ENCODE measurements at regions not wholly inside any gene's neighbourhood (a gene's known extent, or its start where the extent isn't known, plus 50 kb on each side); places are given as distances from the start of the nearest gene placed in this dataset.

GRCh38 chr2:41955316-41956043, 92.3 kb upstream of the PKDCC start:
- no peak for DNase-seq (ENCODE audit: low read depth)

- DNase-seq (ENCODE audit: low read depth), result no peak
Measured at GRCh38 chr2:41957431-41957830, 90.4 kb upstream of the PKDCC start.

- no peak for DNase-seq (ENCODE audit: low read depth)
Measured at GRCh38 chr2:41958251-41958650, 89.6 kb upstream of the PKDCC start.

GRCh38 chr2:41958775-41959174, 89.0 kb upstream of the PKDCC start:
- no peak for DNase-seq (ENCODE audit: low read depth)

GRCh38 chr2:41959760-41960159, 88.1 kb upstream of the PKDCC start:
- no peak for DNase-seq (ENCODE audit: low read depth)

- DNase-seq (ENCODE audit: low read depth), result no peak
Measured at GRCh38 chr2:41962922-41963622, 84.7 kb upstream of the PKDCC start.

- no peak for DNase-seq (ENCODE audit: low read depth)
Measured at GRCh38 chr2:41963661-41964525, 83.9 kb upstream of the PKDCC start.

- DNase-seq (ENCODE audit: low read depth), result no peak
Measured at GRCh38 chr2:41965173-41965908, 82.5 kb upstream of the PKDCC start.

- DNase-seq (ENCODE audit: low read depth), result no peak
Measured at GRCh38 chr2:41965909-41966295, 81.9 kb upstream of the PKDCC start.

GRCh38 chr2:41966431-41966893, 81.4 kb upstream of the PKDCC start:
- no peak for DNase-seq (ENCODE audit: low read depth)

GRCh38 chr2:41966920-41967319, 80.9 kb upstream of the PKDCC start:
- DNase-seq (ENCODE audit: low read depth), result no peak

- no peak for DNase-seq (ENCODE audit: low read depth)
Measured at GRCh38 chr2:41967476-41968181, 80.2 kb upstream of the PKDCC start.

GRCh38 chr2:41968182-41968578, 79.6 kb upstream of the PKDCC start:
- DNase-seq (ENCODE audit: low read depth), result no peak

- DNase-seq (ENCODE audit: low read depth), result no peak
Measured at GRCh38 chr2:41970988-41971660, 76.7 kb upstream of the PKDCC start.

- no peak for DNase-seq (ENCODE audit: low read depth)
Measured at GRCh38 chr2:41972179-41972578, 75.6 kb upstream of the PKDCC start.

- DNase-seq (ENCODE audit: low read depth), result no peak
Measured at GRCh38 chr2:41972819-41973218, 75.0 kb upstream of the PKDCC start.

GRCh38 chr2:41973871-41974270, 74.0 kb upstream of the PKDCC start:
- DNase-seq (ENCODE audit: low read depth), result no peak

GRCh38 chr2:41981417-41981816, 66.4 kb upstream of the PKDCC start:
- DNase-seq (ENCODE audit: low read depth), result no peak

- DNase-seq (ENCODE audit: low read depth), result no peak
Measured at GRCh38 chr2:41985573-41986095, 62.2 kb upstream of the PKDCC start.

GRCh38 chr2:41989501-41990180, 58.2 kb upstream of the PKDCC start:
- no peak for DNase-seq (ENCODE audit: low read depth)
